ENCODE measurements at regions not wholly inside any gene's neighbourhood (a gene's known extent, or its start where the extent isn't known, plus 50 kb on each side); places are given as distances from the start of the nearest gene placed in this dataset.

DNA sequence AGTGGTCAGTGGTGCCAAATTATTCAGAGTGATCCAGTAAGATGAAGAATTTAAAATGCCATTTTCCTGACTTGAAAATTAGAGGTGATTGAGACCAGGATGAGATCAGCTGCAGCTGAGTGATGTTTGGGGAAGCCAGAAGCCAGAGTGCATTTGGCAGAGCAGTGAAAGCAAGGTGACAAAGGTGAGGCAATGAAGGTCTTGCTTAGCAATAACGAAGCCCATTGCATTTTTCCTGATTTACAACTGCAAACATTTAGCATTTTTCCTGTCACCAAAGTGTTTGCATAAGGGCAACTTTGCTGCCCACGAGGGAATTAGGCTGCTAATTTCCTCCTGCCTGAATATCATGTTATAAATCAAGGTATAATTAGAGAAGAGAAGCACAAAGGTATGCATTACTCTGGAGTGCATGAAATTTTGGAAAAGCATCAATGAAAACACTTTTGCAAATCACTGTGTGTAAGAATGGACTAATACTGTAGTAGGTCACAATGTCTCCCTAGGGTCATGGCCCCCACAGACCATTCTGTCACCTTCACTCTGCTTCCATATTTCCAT is 188.2 kb upstream of the LYPLAL1 start:
- TF ChIP-seq, protein P1, sequence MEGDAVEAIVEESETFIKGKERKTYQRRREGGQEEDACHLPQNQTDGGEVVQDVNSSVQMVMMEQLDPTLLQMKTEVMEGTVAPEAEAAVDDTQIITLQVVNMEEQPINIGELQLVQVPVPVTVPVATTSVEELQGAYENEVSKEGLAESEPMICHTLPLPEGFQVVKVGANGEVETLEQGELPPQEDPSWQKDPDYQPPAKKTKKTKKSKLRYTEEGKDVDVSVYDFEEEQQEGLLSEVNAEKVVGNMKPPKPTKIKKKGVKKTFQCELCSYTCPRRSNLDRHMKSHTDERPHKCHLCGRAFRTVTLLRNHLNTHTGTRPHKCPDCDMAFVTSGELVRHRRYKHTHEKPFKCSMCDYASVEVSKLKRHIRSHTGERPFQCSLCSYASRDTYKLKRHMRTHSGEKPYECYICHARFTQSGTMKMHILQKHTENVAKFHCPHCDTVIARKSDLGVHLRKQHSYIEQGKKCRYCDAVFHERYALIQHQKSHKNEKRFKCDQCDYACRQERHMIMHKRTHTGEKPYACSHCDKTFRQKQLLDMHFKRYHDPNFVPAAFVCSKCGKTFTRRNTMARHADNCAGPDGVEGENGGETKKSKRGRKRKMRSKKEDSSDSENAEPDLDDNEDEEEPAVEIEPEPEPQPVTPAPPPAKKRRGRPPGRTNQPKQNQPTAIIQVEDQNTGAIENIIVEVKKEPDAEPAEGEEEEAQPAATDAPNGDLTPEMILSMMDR (IDR thresholded peaks at IDR 0.05), result no peak
- TF ChIP-seq POLR2A (IDR thresholded peaks at IDR 0.05) (no peak), POLR2AphosphoS5 (IDR thresholded peaks at IDR 0.05) (no peak)
- no peak overlapping the region for H3K4me3 ChIP-seq
- H3K36me3 ChIP-seq, result no peaks in the 10 kb centered on the region
- no peaks in the 10 kb centered on the region for H3K9me3 ChIP-seq
- WGBS, result 32% methylated on average over 2 of the region's 2 CpGs
- no peak overlapping the region for H3K27ac ChIP-seq
- intact Hi-C loops (cut with DNase I), result no loop called here
- no peaks in the 10 kb centered on the region for H3K4me1 ChIP-seq (replicated peaks)
- no peak for DNase-seq (ENCODE audit: low spot score)
- H3K27me3 ChIP-seq (replicated peaks; ENCODE audit: insufficient read depth), result no peaks in the 10 kb centered on the region

DNA sequence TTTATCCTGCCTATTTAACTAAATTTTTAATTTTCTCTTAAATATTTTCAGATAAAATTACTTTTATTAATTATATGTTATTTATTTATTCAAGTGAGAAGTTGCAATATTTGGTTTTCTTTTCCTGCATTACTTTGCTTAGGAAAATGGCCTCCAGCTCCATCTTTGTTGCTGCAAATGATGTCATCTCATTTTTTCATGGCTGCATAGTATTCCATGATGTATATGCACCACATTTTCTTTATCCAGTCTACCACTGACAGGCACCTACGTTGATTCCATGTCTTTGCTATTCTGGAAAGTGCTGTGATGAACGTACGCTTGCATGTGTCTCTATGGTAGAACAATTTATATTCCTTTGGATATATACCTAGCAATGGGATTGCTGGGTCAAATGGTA is 186.9 kb upstream of the LYPLAL1 start:
- H3K9me3 ChIP-seq, result no peaks in the 10 kb centered on the region
- TF ChIP-seq, protein P1 (IDR thresholded peaks at IDR 0.05), result no peak
- TF ChIP-seq POLR2AphosphoS5 (IDR thresholded peaks at IDR 0.05) (no peak), POLR2A (IDR thresholded peaks at IDR 0.05) (no peak)
- no peaks in the 10 kb centered on the region for H3K4me1 ChIP-seq (replicated peaks)
- intact Hi-C loops (cut with DNase I), result no loop called here
- no peak overlapping the region for H3K27ac ChIP-seq
- 99% methylated on average over 3 of the region's 3 CpGs for WGBS
- no peak overlapping the region for H3K4me3 ChIP-seq
- DNase-seq (ENCODE audit: low spot score), result no peak
- H3K27me3 ChIP-seq (replicated peaks; ENCODE audit: insufficient read depth), result no peaks in the 10 kb centered on the region
- H3K36me3 ChIP-seq, result no peaks in the 10 kb centered on the region

DNA sequence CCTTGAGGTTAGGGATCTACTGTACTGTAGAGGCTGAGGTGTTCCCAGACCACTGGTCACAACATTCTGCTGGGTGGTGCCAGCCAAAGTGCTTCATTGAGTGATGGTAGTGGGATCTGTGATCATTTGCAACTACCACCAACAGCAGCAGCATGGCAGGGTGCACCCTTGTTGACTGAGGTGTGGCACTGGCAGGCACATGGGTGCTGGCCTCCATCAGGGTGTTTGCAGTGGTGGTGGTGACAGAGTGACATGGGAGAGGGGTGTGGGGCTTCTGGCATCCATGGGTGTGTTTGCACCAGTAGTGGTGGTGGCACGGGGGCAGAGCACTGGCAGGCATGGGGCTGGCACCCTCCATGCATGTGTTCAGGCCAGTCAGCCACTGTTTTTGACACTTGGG is 183.7 kb upstream of the LYPLAL1 start:
- no peaks in the 10 kb centered on the region for H3K4me1 ChIP-seq (replicated peaks)
- 92% methylated on average over 1 of the region's 1 CpG for WGBS
- no peaks in the 10 kb centered on the region for H3K9me3 ChIP-seq
- H3K36me3 ChIP-seq, result no peaks in the 10 kb centered on the region
- H3K27me3 ChIP-seq (replicated peaks; ENCODE audit: insufficient read depth), result no peaks in the 10 kb centered on the region
- DNase-seq (ENCODE audit: low spot score), result no peak
- no peak overlapping the region for H3K27ac ChIP-seq
- intact Hi-C loops (cut with DNase I), result no loop called here
- TF ChIP-seq, protein P1 (IDR thresholded peaks at IDR 0.05), result no peak
- TF ChIP-seq POLR2AphosphoS5 (IDR thresholded peaks at IDR 0.05) (no peak), POLR2A (IDR thresholded peaks at IDR 0.05) (no peak)
- H3K4me3 ChIP-seq, result no peak overlapping the region

DNA sequence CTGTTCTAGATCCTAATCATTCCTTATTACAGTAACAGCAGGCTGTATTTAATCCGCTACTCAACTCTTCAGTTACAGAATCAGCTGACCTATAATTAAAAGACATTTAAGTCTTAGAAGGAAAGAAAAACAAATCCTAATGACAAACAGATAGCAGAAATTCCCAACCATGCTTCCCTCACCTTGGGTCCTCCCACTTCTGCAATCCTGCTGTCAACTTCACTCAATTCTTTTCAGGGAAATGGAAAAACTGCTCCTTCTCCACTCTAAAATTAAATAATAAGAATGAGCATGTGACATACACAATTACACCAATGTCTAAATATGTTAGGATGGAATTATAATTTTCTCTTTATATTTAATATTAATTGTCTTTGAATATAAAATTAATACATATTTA is 182.6 kb upstream of the LYPLAL1 start:
- no peak overlapping the region for H3K4me3 ChIP-seq
- no peak for DNase-seq (ENCODE audit: low spot score)
- WGBS, result 79% methylated on average over 1 of the region's 1 CpG
- H3K27ac ChIP-seq, result no peak overlapping the region
- no peaks in the 10 kb centered on the region for H3K9me3 ChIP-seq
- no peaks in the 10 kb centered on the region for H3K4me1 ChIP-seq (replicated peaks)
- H3K27me3 ChIP-seq (replicated peaks; ENCODE audit: insufficient read depth), result no peaks in the 10 kb centered on the region
- intact Hi-C loops (cut with DNase I), result no loop called here
- TF ChIP-seq, protein P1 (IDR thresholded peaks at IDR 0.05), result no peak
- no peak for TF ChIP-seq POLR2A (IDR thresholded peaks at IDR 0.05)
- TF ChIP-seq POLR2AphosphoS5 (IDR thresholded peaks at IDR 0.05), result no peak
- no peaks in the 10 kb centered on the region for H3K36me3 ChIP-seq

DNA sequence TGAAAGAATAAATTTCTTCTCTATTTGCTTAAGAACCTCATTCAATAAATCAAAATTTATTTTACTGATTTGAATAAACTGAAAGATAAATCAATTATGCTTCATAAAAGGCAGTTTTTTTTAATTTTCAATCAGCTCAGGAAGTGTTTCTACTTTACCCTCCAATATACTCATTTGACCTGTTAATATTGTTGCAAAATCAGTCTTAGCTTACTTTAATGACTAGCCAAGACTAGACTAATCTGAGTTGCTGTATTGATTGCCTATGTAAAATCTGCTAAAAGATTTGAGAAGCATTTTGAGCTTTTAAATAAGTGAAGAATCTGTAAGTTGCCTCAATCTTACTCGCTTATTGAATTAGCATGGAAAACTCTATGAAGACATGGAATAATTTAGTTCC is 179.1 kb upstream of the LYPLAL1 start:
- no peak for DNase-seq (ENCODE audit: low spot score)
- Histone ChIP-seq H3K4me3 (no peak overlapping the region), H3K4me1 (replicated peaks) (no peaks in the 10 kb centered on the region), H3K36me3 (no peaks in the 10 kb centered on the region), H3K27me3 (replicated peaks; ENCODE audit: insufficient read depth) (no peaks in the 10 kb centered on the region), H3K9me3 (no peaks in the 10 kb centered on the region), H3K27ac (no peak overlapping the region)
- WGBS, result 97% methylated on average over 1 of the region's 1 CpG
- no peak for TF ChIP-seq POLR2AphosphoS5 (IDR thresholded peaks at IDR 0.05)
- TF ChIP-seq POLR2A (IDR thresholded peaks at IDR 0.05), result no peak
- TF ChIP-seq, protein P1 (IDR thresholded peaks at IDR 0.05), result no peak
- intact Hi-C loops (cut with DNase I), result no loop called here
